H1 (cell line): ENCODE measurements at regions not wholly inside any gene's neighbourhood (a gene's known extent, or its start where the extent isn't known, plus 50 kb on each side); places are given as distances from the start of the nearest gene placed in this dataset.

Experiments used
- CTCF ChIA-PET: fragments of 300-600 bp; sonication (Branson Sonifier 250); formaldehyde crosslinking; loops from one replicate; lab custom pipeline; 2021; ENCODE audit not compliant: partially characterized antibody; lab: Charles Lee
- POLR2A ChIA-PET: fragments of 300-600 bp; sonication (Branson Sonifier 250); formaldehyde crosslinking; loops from one replicate; lab custom pipeline; 2021; ENCODE audit warnings: inconsistent platforms; ENCODE audit not compliant: partially characterized antibody; lab: Charles Lee
- DNase-seq, 2 experiments: peaks; one replicate each; pipeline versions ENCODE4 v3.0.0 to v3.0.0-alpha.2; 2010 to 2022; ENCODE audit warnings: low spot score in 2 of 2, low read depth in 1 of 2, mixed read lengths in 1 of 2
- FAIRE-seq: peaks from 2 replicates; lab custom pipeline; 2011; peaks lifted over from hg19 to GRCh38; lab: Jason Lieb, UNC
- H2AFZ ChIP-seq: 2 replicates; pipeline ENCODE4 v1.8.1; 2012; ENCODE audit warnings: low read length, inconsistent platforms
- H2AK5ac ChIP-seq: 2 replicates; pipeline ENCODE4 v1.6.1; 2013; ENCODE audit warnings: low read depth, low read length
- H2BK120ac ChIP-seq: replicated peaks from 2 replicates; pipeline ENCODE3; 2013; ENCODE audit warnings: low read depth, low read length, inconsistent platforms
- H2BK12ac ChIP-seq: 2 replicates; pipeline ENCODE4 v1.6.1; 2013; ENCODE audit warnings: low read depth, low read length
- H2BK15ac ChIP-seq: 2 replicates; pipeline ENCODE4 v1.6.1; 2013; ENCODE audit warnings: low read length
- H2BK20ac ChIP-seq: 2 replicates; pipeline ENCODE4 v1.6.1; 2013; ENCODE audit warnings: low read length
- H2BK5ac ChIP-seq: 2 replicates; pipeline ENCODE4 v1.6.1; 2013; ENCODE audit warnings: low read depth, low read length
- H3K14ac ChIP-seq: 2 replicates; pipeline ENCODE4 v1.6.1; 2013; ENCODE audit warnings: inconsistent platforms; ENCODE audit not compliant: insufficient read length
- H3K18ac ChIP-seq: 2 replicates; pipeline ENCODE4 v1.6.1; 2013; ENCODE audit warnings: low read length; ENCODE audit errors: extremely low read depth
- H3K23ac ChIP-seq: 2 replicates; pipeline ENCODE4 v1.6.1; 2013; ENCODE audit warnings: inconsistent platforms; ENCODE audit not compliant: insufficient read length
- H3K23me2 ChIP-seq: 2 replicates; pipeline ENCODE4 v1.6.1; 2013; ENCODE audit warnings: low read depth, low read length
- H3K27ac ChIP-seq: 2 replicates; pipeline ENCODE4 v1.6.1; 2011; ENCODE audit warnings: low read depth, low read length, inconsistent platforms
- H3K27me3 ChIP-seq, 4 experiments: replicated peaks in 1 of 4; 1 replicate in 1 of 4; 2 replicates in 3 of 4; pipeline versions ENCODE4 v1.6.1 to v1.8.1; 2011 to 2013; ENCODE audit warnings: low read length in 3 of 4, mild to moderate bottlenecking in 3 of 4, inconsistent platforms in 2 of 4, mixed read lengths in 2 of 4, moderate library complexity in 1 of 4; ENCODE audit not compliant: control insufficient read depth in 3 of 4, insufficient read depth in 3 of 4; ENCODE audit errors: extremely low read depth in 1 of 4
- H3K36me3 ChIP-seq, 4 experiments: 2 replicates each; pipeline versions ENCODE4 v1.6.1 to v1.8.1; 2011 to 2013; ENCODE audit warnings: mild to moderate bottlenecking in 4 of 4, low read length in 3 of 4, moderate library complexity in 2 of 4, control low read depth in 1 of 4, inconsistent platforms in 1 of 4; ENCODE audit not compliant: insufficient read depth in 4 of 4, control insufficient read depth in 2 of 4
- H3K4ac ChIP-seq: replicated peaks from 2 replicates; pipeline ENCODE3; 2013; ENCODE audit warnings: low read length, low read depth, mixed read lengths, inconsistent platforms; ENCODE audit not compliant: insufficient read length
- H3K4me1 ChIP-seq, 4 experiments: replicated peaks in 1 of 4; 1 replicate in 1 of 4; 2 replicates in 3 of 4; pipeline versions ENCODE4 v1.6.1 to v1.8.1; 2011 to 2013; ENCODE audit warnings: low read length in 3 of 4, inconsistent platforms in 2 of 4, mixed read lengths in 1 of 4; ENCODE audit not compliant: insufficient read depth in 4 of 4, control insufficient read depth in 3 of 4
- H3K4me2 ChIP-seq, 2 experiments: 2 replicates each; pipeline versions ENCODE4 v1.6.1 to v1.8.1; 2011 to 2013; ENCODE audit warnings: low read depth in 2 of 2, low read length in 2 of 2, control low read depth in 1 of 2, inconsistent platforms in 1 of 2, mild to moderate bottlenecking in 1 of 2; ENCODE audit not compliant: insufficient read depth in 1 of 2
- H3K4me3 ChIP-seq, 4 experiments: fragments of 200-600, 300-600 bp in 1 of 4; sonication (generic), shearing (Covaris generic), sonication (Bioruptor Twin) in 1 of 4; 2 replicates each; pipeline versions ENCODE4 v1.5.1 to v1.8.1; 2011 to 2016; ENCODE audit warnings: low read length in 4 of 4, low read depth in 3 of 4, control low read depth in 2 of 4, inconsistent platforms in 2 of 4, mild to moderate bottlenecking in 2 of 4, mixed read lengths in 1 of 4, moderate library complexity in 1 of 4; ENCODE audit not compliant: insufficient read depth in 2 of 4; ENCODE audit errors: extremely low read depth in 1 of 4
- H3K56ac ChIP-seq: replicated peaks from 2 replicates; pipeline ENCODE3; 2013; ENCODE audit warnings: low read depth, mild to moderate bottlenecking, mixed read lengths, low read length, inconsistent platforms; ENCODE audit not compliant: insufficient read length
- H3K79me1 ChIP-seq: 2 replicates; pipeline ENCODE4 v1.6.1; 2013; ENCODE audit warnings: low read depth, low read length, control low read depth
- H3K79me2 ChIP-seq, 2 experiments: 2 replicates each; pipeline versions ENCODE4 v1.6.1 to v1.8.1; 2012 to 2013; ENCODE audit warnings: low read length in 2 of 2, mild to moderate bottlenecking in 2 of 2, inconsistent platforms in 1 of 2; ENCODE audit not compliant: insufficient read depth in 2 of 2, control insufficient read depth in 1 of 2
- H3K9ac ChIP-seq, 4 experiments: replicated peaks in 1 of 4; 1 replicate in 1 of 4; 2 replicates in 3 of 4; pipeline versions ENCODE4 v1.6.1 to v1.8.1; 2011 to 2013; ENCODE audit warnings: low read depth in 3 of 4, low read length in 3 of 4, control low read depth in 2 of 4, mild to moderate bottlenecking in 2 of 4, moderate library complexity in 2 of 4, inconsistent platforms in 1 of 4; ENCODE audit errors: extremely low read depth in 1 of 4
- H3K9me3 ChIP-seq, 2 experiments: 2 replicates each; pipeline versions ENCODE4 v1.6.1 to v1.8.1; 2012 to 2013; ENCODE audit warnings: mild to moderate bottlenecking in 2 of 2, moderate library complexity in 2 of 2, control low read depth in 1 of 2, inconsistent platforms in 1 of 2, low read depth in 1 of 2, low read length in 1 of 2, mixed read lengths in 1 of 2; ENCODE audit not compliant: insufficient read depth in 2 of 2
- H4K20me1 ChIP-seq, 2 experiments: replicated peaks in 1 of 2; 2 replicates each; pipeline versions ENCODE3 to v1.8.1; 2011 to 2013; ENCODE audit warnings: inconsistent platforms in 2 of 2, low read length in 2 of 2, mild to moderate bottlenecking in 1 of 2; ENCODE audit not compliant: insufficient read depth in 2 of 2, control insufficient read depth in 1 of 2
- H4K5ac ChIP-seq: 2 replicates; pipeline ENCODE4 v1.6.1; 2013; ENCODE audit warnings: low read length, low read depth, mixed read lengths, inconsistent platforms; ENCODE audit not compliant: insufficient read length
- H4K8ac ChIP-seq: 2 replicates; pipeline ENCODE4 v1.8.0; 2013; ENCODE audit warnings: mild to moderate bottlenecking, moderate library complexity, low read length, inconsistent platforms; ENCODE audit not compliant: insufficient read depth; ENCODE audit errors: extremely low read depth
- H4K91ac ChIP-seq: replicated peaks from 2 replicates; pipeline ENCODE3; 2013; ENCODE audit warnings: low read length, mixed read lengths, inconsistent platforms; ENCODE audit not compliant: insufficient read length
- BCL11A ChIP-seq, 2 experiments: IDR thresholded peaks; one replicate each; pipeline ENCODE4 v1.6.1; 2011; ENCODE audit warnings: low read depth in 2 of 2, low read length in 2 of 2, mild to moderate bottlenecking in 2 of 2
- CBX5 ChIP-seq: fragments of 300-800, 300-1000 bp; sonication (generic); IDR thresholded peaks from 2 replicates; pipeline ENCODE4 v1.7.1; 2016; ENCODE audit warnings: antibody characterized with exemption, low read length, low read depth
- CHD1 ChIP-seq: IDR thresholded peaks from 2 replicates; pipeline ENCODE4 v1.6.1; 2012; ENCODE audit warnings: low read depth, low read length, improper control_type of control experiment
- EGR1 ChIP-seq: IDR thresholded peaks from 2 replicates; pipeline ENCODE4 v1.6.1; 2011; ENCODE audit warnings: low read depth, low read length, borderline replicate concordance
- KDM1A ChIP-seq: fragments of 200-600, 300-600 bp; sonication (generic); IDR thresholded peaks from 2 replicates; pipeline ENCODE4 v1.7.1; 2016; ENCODE audit warnings: mild to moderate bottlenecking, low read length, borderline replicate concordance
- NRF1 ChIP-seq: IDR thresholded peaks from 2 replicates; pipeline ENCODE4 v1.6.1; 2011; ENCODE audit warnings: mild to moderate bottlenecking, low read depth, low read length, improper control_type of control experiment
- RAD21 ChIP-seq, 2 experiments: IDR thresholded peaks in 1 of 2; conservative IDR thresholded peaks in 1 of 2; 2 replicates each; pipeline ENCODE4 v1.6.1; 2011; ENCODE audit warnings: low read depth in 2 of 2, low read length in 2 of 2, improper control_type of control experiment in 1 of 2, inconsistent platforms in 1 of 2, mild to moderate bottlenecking in 1 of 2, moderate library complexity in 1 of 2
- SP4 ChIP-seq: IDR thresholded peaks from 2 replicates; pipeline ENCODE4 v1.6.1; 2012; ENCODE audit warnings: low read length, inconsistent platforms
- SRF ChIP-seq: IDR thresholded peaks from 2 replicates; pipeline ENCODE4 v1.6.1; 2011; ENCODE audit warnings: mild to moderate bottlenecking, low read depth, low read length, moderate library complexity
- WGBS, 2 experiments: shearing (Covaris generic) in 1 of 2; methylation state at CpG; one replicate each; pipeline versions ENCODE4 v1.1.6 to v1.1.7; 2013 to 2015; ENCODE audit warnings: low lambda C conversion rate in 2 of 2, mixed read lengths in 2 of 2, inconsistent platforms in 1 of 2, low coverage in 1 of 2, missing lambda C conversion rate in 1 of 2; ENCODE audit not compliant: insufficient replicate concordance in 2 of 2, insufficient coverage in 1 of 2, insufficient read length in 1 of 2; ENCODE audit errors: extremely low coverage in 1 of 2, missing lambda C conversion rate in 1 of 2; 5-methylcytosine and 5-hydroxymethylcytosine counted together
- TF ChIP-seq, protein P1 (sequence below): IDR thresholded peaks from 2 replicates; pipeline ENCODE4 v1.6.1; 2012; ENCODE audit warnings: inconsistent platforms
- TF ChIP-seq, protein P2 (sequence below): IDR thresholded peaks from 2 replicates; pipeline ENCODE4 v1.6.1; 2011; ENCODE audit warnings: low read length, improper control_type of control experiment
- TF ChIP-seq, protein P3 (sequence below): IDR thresholded peaks from 2 replicates; pipeline ENCODE4 v1.6.1; 2011; ENCODE audit warnings: low read depth, mild to moderate bottlenecking, low read length; ENCODE audit not compliant: insufficient read depth

DNA sequence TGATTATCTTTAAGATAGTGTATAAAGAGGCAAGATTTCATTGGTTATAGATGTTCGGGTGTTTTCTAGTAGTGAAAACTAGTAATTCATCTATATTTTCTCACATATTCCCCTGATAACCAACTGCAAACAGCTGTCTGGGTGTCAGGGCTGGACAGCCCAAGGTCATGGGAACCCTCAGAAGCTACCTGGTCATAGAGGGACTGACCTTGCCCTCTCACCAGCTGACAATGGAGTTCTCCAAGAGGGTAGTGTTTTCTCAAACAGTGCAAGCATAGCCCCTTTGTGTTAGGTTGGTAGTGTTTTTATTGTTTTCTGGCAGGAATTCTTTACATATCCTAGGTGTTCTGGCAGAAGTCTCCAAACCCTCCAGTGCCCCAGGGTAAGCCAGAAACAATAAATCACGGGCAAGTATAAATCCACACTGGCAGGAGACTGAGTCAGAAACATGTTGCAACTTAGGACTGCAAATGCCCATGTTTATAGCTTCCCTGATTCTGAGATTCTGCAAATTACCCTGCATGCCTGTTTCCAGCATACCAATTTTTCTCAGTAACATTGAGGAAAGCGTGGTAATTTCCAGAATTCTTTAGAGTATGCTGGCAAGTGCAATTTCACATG is 82.8 kb upstream of the ATP1A1 start:
- H2BK120ac ChIP-seq, result no peak overlapping the region
- no peaks in the 10 kb centered on the region for H3K9me3 ChIP-seq
- 95% methylated on average over 3 of the region's 3 CpGs; no CpG with 5 or more reads in 1 of the 2 experiments for WGBS, 2 experiments
- no peak overlapping the region for H3K18ac ChIP-seq
- H2AK5ac ChIP-seq, result no peak overlapping the region
- no peak overlapping the region for H2BK15ac ChIP-seq
- ChIA-PET POLR2A (interaction anchor here (1.5 kb wide), 1 partner anchor 12 kb away, joined by 3 read pairs; no protein-coding TSS in a partner anchor), CTCF (interaction anchor here (0.8 to 1.5 kb wide), 2 partner anchors 12 to 19 kb away, joined by 3 read pairs; no protein-coding TSS in a partner anchor)
- H3K4me2 ChIP-seq, result no peak overlapping the region
- no peak overlapping the region for H3K4me3 ChIP-seq
- no peak overlapping the region for H2AFZ ChIP-seq
- no peak overlapping the region for H3K14ac ChIP-seq
- no peaks in the 10 kb centered on the region for H4K20me1 ChIP-seq
- H2BK20ac ChIP-seq, result no peak overlapping the region
- H3K4me1 ChIP-seq, result no peaks in the 10 kb centered on the region
- no peaks in the 10 kb centered on the region for H3K36me3 ChIP-seq
- H3K27me3 ChIP-seq, result no peaks in the 10 kb centered on the region
- H4K8ac ChIP-seq, result no peak overlapping the region
- no peak overlapping the region for H3K56ac ChIP-seq
- no peak overlapping the region for H4K5ac ChIP-seq
- FAIRE-seq (no peak), DNase-seq (no peak)
- H3K79me1 ChIP-seq, result no peaks in the 10 kb centered on the region
- H4K91ac ChIP-seq, result no peak overlapping the region
- H2BK12ac ChIP-seq, result no peak overlapping the region
- no peak overlapping the region for H3K4ac ChIP-seq
- H3K23ac ChIP-seq, result no peak overlapping the region
- H3K79me2 ChIP-seq, result no peaks in the 10 kb centered on the region
- H2BK5ac ChIP-seq, result no peak overlapping the region
- no peaks in the 10 kb centered on the region for H3K23me2 ChIP-seq
- H3K27ac ChIP-seq, result no peak overlapping the region
- no peak overlapping the region for H3K9ac ChIP-seq
- TF ChIP-seq NRF1 (no peak), KDM1A (no peak), CHD1 (no peak), CBX5 (no peak), SP4 (no peak), RAD21 (IDR thresholded peaks at IDR 0.05 in 1 of 2, conservative IDR thresholded peaks at IDR 0.05 in 1 of 2; ENCODE audit: low read depth in 2 of 2, low read length in 2 of 2) (no peak), EGR1 (no peak), BCL11A (IDR thresholded peaks at IDR 0.05; ENCODE audit: low read depth in 2 of 2, low read length in 2 of 2) (no peak), SRF (no peak)
- TF ChIP-seq, protein P1, sequence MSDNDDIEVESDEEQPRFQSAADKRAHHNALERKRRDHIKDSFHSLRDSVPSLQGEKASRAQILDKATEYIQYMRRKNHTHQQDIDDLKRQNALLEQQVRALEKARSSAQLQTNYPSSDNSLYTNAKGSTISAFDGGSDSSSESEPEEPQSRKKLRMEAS, result no peak
- TF ChIP-seq, protein P2, sequence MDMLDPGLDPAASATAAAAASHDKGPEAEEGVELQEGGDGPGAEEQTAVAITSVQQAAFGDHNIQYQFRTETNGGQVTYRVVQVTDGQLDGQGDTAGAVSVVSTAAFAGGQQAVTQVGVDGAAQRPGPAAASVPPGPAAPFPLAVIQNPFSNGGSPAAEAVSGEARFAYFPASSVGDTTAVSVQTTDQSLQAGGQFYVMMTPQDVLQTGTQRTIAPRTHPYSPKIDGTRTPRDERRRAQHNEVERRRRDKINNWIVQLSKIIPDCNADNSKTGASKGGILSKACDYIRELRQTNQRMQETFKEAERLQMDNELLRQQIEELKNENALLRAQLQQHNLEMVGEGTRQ, result no peak
- TF ChIP-seq, protein P3, sequence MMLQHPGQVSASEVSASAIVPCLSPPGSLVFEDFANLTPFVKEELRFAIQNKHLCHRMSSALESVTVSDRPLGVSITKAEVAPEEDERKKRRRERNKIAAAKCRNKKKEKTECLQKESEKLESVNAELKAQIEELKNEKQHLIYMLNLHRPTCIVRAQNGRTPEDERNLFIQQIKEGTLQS, result no peak
